ENCODE measurements at regions not wholly inside any gene's neighbourhood (a gene's known extent, or its start where the extent isn't known, plus 50 kb on each side); places are given as distances from the start of the nearest gene placed in this dataset.

GRCh38 chr7:66523409-66523808 lies 105.3 kb upstream of the KCTD7 start:
- TF ChIP-seq EZH2 (IDR thresholded peaks at IDR 0.05; ENCODE audit: low read length, unreplicated experiment) = no peak
- TF ChIP-seq CTCF (conservative IDR thresholded peaks at IDR 0.05; ENCODE audit: low read depth, low read length) = no peak
- no peak for TF ChIP-seq EZH2phosphoT487 (IDR thresholded peaks at IDR 0.05; ENCODE audit: borderline replicate concordance, low read length)
